K562 (cell line): ENCODE measurements at regions not wholly inside any gene's neighbourhood (a gene's known extent, or its start where the extent isn't known, plus 50 kb on each side); places are given as distances from the start of the nearest gene placed in this dataset.

Experiments used
- ATAC-seq: fragments of 200-7000 bp; cut with Tn5 transposase; 3 replicates; pipeline ENCODE4 v1.9.1; 2020; ENCODE audit warnings: moderate library complexity
- BruUV-seq: library from RNA; stranded (reverse); fragments of 400-500 nt; replicated peaks from 2 replicates; lab custom pipeline; 2021; lab: Mats Ljungman, UMichigan
- CTCF ChIA-PET: fragments of 300-600 bp; formaldehyde crosslinking; extraction: SDS; loops from one replicate; lab custom pipeline; 2021; ENCODE audit warnings: low intra/inter-chr PET ratio; lab: Yijun Ruan, JAX
- POLR2A ChIA-PET: fragments of 300-600, 350-650 bp; sonication (Branson Sonifier 250); formaldehyde crosslinking; extraction: SDS; loops from one replicate; lab custom pipeline; 2021; ENCODE audit warnings: antibody characterized with exemption, inconsistent platforms; lab: Yijun Ruan, JAX
- DNase-seq, 4 experiments: peaks; one replicate each; pipeline versions ENCODE4 v3.0.0 to v3.0.0-alpha.2; 2011 to 2018; ENCODE audit warnings: low spot score in 3 of 4, mixed read lengths in 3 of 4; ENCODE audit errors: extremely low read depth in 1 of 4
- FAIRE-seq: peaks from 2 replicates; lab custom pipeline; 2011; peaks lifted over from hg19 to GRCh38; lab: Jason Lieb, UNC
- H2AFZ ChIP-seq: 2 replicates; pipeline ENCODE4 v1.6.0; 2011; ENCODE audit warnings: low read depth, low read length, control low read depth, inconsistent platforms
- H3K27ac ChIP-seq: fragments of 200-600 bp; 3 replicates; pipeline ENCODE4 v1.8.0; 2011; ENCODE audit warnings: low read depth, mild to moderate bottlenecking, control low read depth, inconsistent platforms, low read length, moderate library complexity, mixed read lengths; ENCODE audit errors: extremely low read depth
- H3K27me3 ChIP-seq, 2 experiments: fragments of 300-600 bp in 1 of 2; 2 replicates in 1 of 2; 3 replicates in 1 of 2; pipeline versions ENCODE4 v1.6.0 to v1.8.0; 2011; ENCODE audit warnings: inconsistent platforms in 2 of 2, low read length in 2 of 2, mild to moderate bottlenecking in 1 of 2, mixed read lengths in 1 of 2, moderate library complexity in 1 of 2; ENCODE audit not compliant: control insufficient read depth in 2 of 2, insufficient read depth in 2 of 2
- H3K36me3 ChIP-seq: fragments of 300-600 bp; 3 replicates; pipeline ENCODE4 v1.8.0; 2011; ENCODE audit warnings: mild to moderate bottlenecking, low read length, inconsistent platforms; ENCODE audit not compliant: control insufficient read depth, insufficient read depth
- H3K4me1 ChIP-seq, 2 experiments: fragments of 200-600 bp in 1 of 2; replicated peaks in 1 of 2; 2 replicates in 1 of 2; 3 replicates in 1 of 2; pipeline versions ENCODE4 v1.5.1 to v1.8.0; 2011; ENCODE audit warnings: inconsistent platforms in 2 of 2, low read length in 2 of 2, mild to moderate bottlenecking in 1 of 2, mixed read lengths in 1 of 2, moderate library complexity in 1 of 2; ENCODE audit not compliant: control insufficient read depth in 2 of 2, insufficient read depth in 2 of 2
- H3K4me2 ChIP-seq: 2 replicates; pipeline ENCODE4 v1.6.1; 2011; ENCODE audit warnings: low read length, control low read depth, inconsistent platforms, mixed read lengths; ENCODE audit not compliant: insufficient read depth
- H3K4me3 ChIP-seq: fragments of 200-600 bp; sonication (generic), shearing (Covaris generic); 2 replicates; pipeline ENCODE4 v1.5.1; 2016; ENCODE audit warnings: control low read depth, inconsistent platforms
- H3K79me2 ChIP-seq: fragments of 200-600 bp; 3 replicates; pipeline ENCODE4 v1.8.0; 2011; ENCODE audit warnings: low read length, inconsistent platforms; ENCODE audit not compliant: control insufficient read depth, insufficient read depth
- H3K9ac ChIP-seq, 2 experiments: 2 replicates each; pipeline versions ENCODE4 v1.6.0 to v1.6.1; 2011; ENCODE audit warnings: low read depth in 2 of 2, low read length in 2 of 2, control low read depth in 1 of 2, inconsistent platforms in 1 of 2, mild to moderate bottlenecking in 1 of 2, mixed read lengths in 1 of 2; ENCODE audit not compliant: insufficient read depth in 1 of 2
- H3K9me1 ChIP-seq: one replicate; pipeline ENCODE4 v1.6.0; 2011; ENCODE audit warnings: inconsistent platforms, mild to moderate bottlenecking, low read length, moderate library complexity; ENCODE audit not compliant: control insufficient read depth, insufficient read depth
- H3K9me3 ChIP-seq: replicated peaks from 2 replicates; pipeline ENCODE4 v1.5.1; 2011; ENCODE audit warnings: low read depth, low read length, inconsistent platforms; ENCODE audit not compliant: control insufficient read depth, insufficient read depth
- H4K20me1 ChIP-seq: replicated peaks from 2 replicates; pipeline ENCODE4 v1.6.1; 2011; ENCODE audit warnings: low read length, inconsistent platforms, mixed read lengths; ENCODE audit not compliant: control insufficient read depth, insufficient read depth
- CBFA2T3 ChIP-seq: fragments of 450-650 bp; IDR thresholded peaks from 2 replicates; pipeline ENCODE4 v1.6.1; 2017
- GTF2F1 ChIP-seq: IDR thresholded peaks from 2 replicates; pipeline ENCODE4 v1.6.1; 2011; ENCODE audit warnings: low read depth, low read length, improper control_type of control experiment
- HNRNPH1 ChIP-seq: fragments of 200-400 bp; formaldehyde crosslinking; optimal IDR thresholded peaks from 2 replicates; pipeline ENCODE3; 2017; ENCODE audit warnings: low read depth, mild to moderate bottlenecking, low read length, moderate library complexity
- IFI16 ChIP-seq: fragments of 250-450 bp; sonication (Bioruptor Pico); IDR thresholded peaks from 2 replicates; pipeline ENCODE4 v2.1.2; 2022; ENCODE audit warnings: mild to moderate bottlenecking, inconsistent platforms
- IRF1 ChIP-seq: sonication (generic); formaldehyde crosslinking; IDR thresholded peaks from 2 replicates; pipeline ENCODE4 v1.8.0; 2022; ENCODE audit warnings: missing genetic modification reagents, mild to moderate bottlenecking, borderline replicate concordance
- MEF2A ChIP-seq: IDR thresholded peaks from 2 replicates; pipeline ENCODE4 v1.6.1; 2011; ENCODE audit warnings: low read depth, mild to moderate bottlenecking, low read length, moderate library complexity; ENCODE audit not compliant: control insufficient read depth
- NBN ChIP-seq: fragments of 450-650 bp; IDR thresholded peaks from 2 replicates; pipeline ENCODE4 v1.6.1; 2016; ENCODE audit warnings: low read depth, mild to moderate bottlenecking
- NR2F6 ChIP-seq: fragments of 450-650 bp; formaldehyde crosslinking; IDR thresholded peaks from 2 replicates; pipeline ENCODE4 v1.4.0; 2020; ENCODE audit warnings: mild to moderate bottlenecking
- SNRNP70 ChIP-seq: fragments of 200-400 bp; formaldehyde crosslinking; optimal IDR thresholded peaks from 2 replicates; pipeline ENCODE3; 2017; ENCODE audit warnings: low read depth, low read length
- ZKSCAN8 ChIP-seq: fragments of 200-800 bp; sonication (Bioruptor generic); IDR thresholded peaks from 2 replicates; pipeline ENCODE4 v1.6.1; 2016; ENCODE audit warnings: missing genetic modification characterization, missing compliant biosample characterization
- ZNF589 ChIP-seq: fragments of 200-800 bp; sonication (Bioruptor generic); IDR thresholded peaks from 2 replicates; pipeline ENCODE4 v1.6.1; 2016; ENCODE audit warnings: low read depth, missing genetic modification characterization, missing compliant biosample characterization
- WGBS: fragments of 100-300 bp; shearing (Covaris generic); methylation state at CpG from one replicate; pipeline ENCODE4 v1.1.6; 2016; ENCODE audit warnings: low coverage, mixed read lengths; ENCODE audit not compliant: insufficient coverage; ENCODE audit errors: missing lambda C conversion rate; 5-methylcytosine and 5-hydroxymethylcytosine counted together
- in situ Hi-C: fragments of 300-500 bp; cut with MboI; formaldehyde crosslinking; loops from 4 replicates; pipeline ENCODE4 v1.15.0; 2018; ENCODE audit warnings: inconsistent platforms, mixed read lengths
- intact Hi-C: fragments of 100-400 bp; cut with micrococcal nuclease; formaldehyde crosslinking; loops from 2 replicates; pipeline ENCODE4 v1.14.2; 2022

- WGBS: 0% methylated on average over 2 of the region's 2 CpGs
- no peaks in the 10 kb centered on the region for H3K27me3 ChIP-seq
- no peak overlapping the region for H3K4me2 ChIP-seq
- H3K4me3 ChIP-seq: no peak overlapping the region
- intact Hi-C loops (no loop called here), in situ Hi-C loops (no loop called here)
- H3K9me1 ChIP-seq: no peaks in the 10 kb centered on the region
- no peak overlapping the region for H3K9ac ChIP-seq
- no peaks in the 10 kb centered on the region for H4K20me1 ChIP-seq
- H3K4me1 ChIP-seq: no peaks in the 10 kb centered on the region
- ChIA-PET POLR2A (no interaction called here), CTCF (no interaction called here)
- FAIRE-seq: no peak
- no peak overlapping the region for H2AFZ ChIP-seq
- no peaks in the 10 kb centered on the region for H3K36me3 ChIP-seq
- no peak overlapping the region for H3K27ac ChIP-seq
- no peak for DNase-seq
- TF ChIP-seq NBN (no peak), IRF1 (CRISPR knock-in tag) (no peak), CBFA2T3 (no peak), ZKSCAN8 (no peak), GTF2F1 (no peak), IFI16 (CRISPR knock-in tag) (no peak), NR2F6 (CRISPR knock-in tag) (no peak), ZNF589 (CRISPR knock-in tag) (no peak), MEF2A (no peak), HNRNPH1 (no peak), SNRNP70 (no peak)
- TF ChIP-seq, all 486 proteins: peak for 0
- no peaks in the 10 kb centered on the region; the same call in 1 of the 2 replicates for H3K9me3 ChIP-seq
- no peaks in the 10 kb centered on the region for H3K79me2 ChIP-seq
- no TSS peak for BruUV-seq
- no peak for ATAC-seq
Observed at GRCh38 chr2:226256237-226256636, 543.4 kb downstream of the IRS1 start.
